Lung (tissue), 11 donors: ENCODE measurements at regions not wholly inside any gene's neighbourhood (a gene's known extent, or its start where the extent isn't known, plus 50 kb on each side); places are given as distances from the start of the nearest gene placed in this dataset.

Source experiments
- ATAC-seq: fragments of 200-7000 bp; cut with Tn5 transposase; one replicate; pipeline ENCODE4 v1.9.1; 2020; ENCODE audit warnings: moderate number of reproducible peaks; ENCODE audit not compliant: insufficient read depth, low FRiP score
- DNase-seq, 3 donors: peaks; one replicate each; pipeline ENCODE4 v3.0.0-alpha.2; 2013 to 2017
- H3K27ac ChIP-seq, 2 donors: one replicate each; pipeline ENCODE4 v1.5.1; 2013; ENCODE audit warnings: mild to moderate bottlenecking in 2 of 2, moderate library complexity in 2 of 2, control low read depth in 1 of 2, inconsistent platforms in 1 of 2, low read depth in 1 of 2, low read length in 1 of 2
- H3K27me3 ChIP-seq, 3 donors: one replicate each; pipeline ENCODE4 v1.5.1; 2013; ENCODE audit warnings: low read length in 2 of 3; ENCODE audit not compliant: control insufficient read depth in 3 of 3, insufficient read depth in 3 of 3
- H3K36me3 ChIP-seq, 4 donors: one replicate each; pipeline ENCODE4 v1.5.1; 2013; ENCODE audit warnings: low read length in 4 of 4, mild to moderate bottlenecking in 1 of 4, moderate library complexity in 1 of 4; ENCODE audit not compliant: control insufficient read depth in 4 of 4, insufficient read depth in 4 of 4
- H3K4me1 ChIP-seq, 5 donors: one replicate each; pipeline ENCODE4 v1.5.1; 2013; ENCODE audit warnings: low read length in 5 of 5, mild to moderate bottlenecking in 2 of 5, moderate library complexity in 1 of 5; ENCODE audit not compliant: control insufficient read depth in 5 of 5, insufficient read depth in 5 of 5
- H3K4me3 ChIP-seq: one replicate; pipeline ENCODE4 v1.5.1; 2013; ENCODE audit warnings: mild to moderate bottlenecking, control low read depth, moderate library complexity
- H3K9ac ChIP-seq, 2 donors: one replicate each; pipeline ENCODE4 v1.5.1; 2013; ENCODE audit warnings: low read length in 2 of 2, control low read depth in 1 of 2; ENCODE audit not compliant: insufficient read depth in 1 of 2
- H3K9me3 ChIP-seq, 4 donors: one replicate each; pipeline ENCODE4 v1.5.1; 2013; ENCODE audit warnings: low read length in 3 of 4, mild to moderate bottlenecking in 1 of 4, moderate library complexity in 1 of 4; ENCODE audit not compliant: control insufficient read depth in 4 of 4, insufficient read depth in 3 of 4
- CTCF ChIP-seq: IDR thresholded peaks from 2 replicates; pipeline ENCODE4 v1.5.1; 2012; ENCODE audit warnings: mild to moderate bottlenecking; ENCODE audit errors: control extremely low read depth, extremely low read depth
- WGBS, 2 donors: extraction: QIAGEN DNeasy Blood & Tissue Kit; methylation state at CpG; one replicate each; pipeline ENCODE4 v1.1.7; 2013; 5-methylcytosine and 5-hydroxymethylcytosine counted together
- donor health status: control.
- donor health status: control.
- donor health status: Bipolar disorder and iron deficiency.
- donor health status: healthy.
- donor health status: DM: yes; HTN: yes; CAD: no.

- Histone ChIP-seq H3K9me3 (no peaks in the 10 kb centered on the region), H3K36me3 (no peaks in the 10 kb centered on the region), H3K27me3 (no peaks in the 10 kb centered on the region), H3K27ac (no peak overlapping the region), H3K9ac (no peak overlapping the region), H3K4me1 (peaks cover 0 to 2% (median 0%) of the 10 kb centered on the region in 5 donors), H3K4me3 (no peak overlapping the region)
- TF ChIP-seq CTCF: no peak
- no peak for DNase-seq
- ATAC-seq: no peak
- WGBS, 2 donors: 84 to 92% methylated on average over 7 of the region's 7 CpGs
These were observed 292.1 kb upstream of the HDAC4 start for GRCh38 chr2:239692919-239693318.

DNA sequence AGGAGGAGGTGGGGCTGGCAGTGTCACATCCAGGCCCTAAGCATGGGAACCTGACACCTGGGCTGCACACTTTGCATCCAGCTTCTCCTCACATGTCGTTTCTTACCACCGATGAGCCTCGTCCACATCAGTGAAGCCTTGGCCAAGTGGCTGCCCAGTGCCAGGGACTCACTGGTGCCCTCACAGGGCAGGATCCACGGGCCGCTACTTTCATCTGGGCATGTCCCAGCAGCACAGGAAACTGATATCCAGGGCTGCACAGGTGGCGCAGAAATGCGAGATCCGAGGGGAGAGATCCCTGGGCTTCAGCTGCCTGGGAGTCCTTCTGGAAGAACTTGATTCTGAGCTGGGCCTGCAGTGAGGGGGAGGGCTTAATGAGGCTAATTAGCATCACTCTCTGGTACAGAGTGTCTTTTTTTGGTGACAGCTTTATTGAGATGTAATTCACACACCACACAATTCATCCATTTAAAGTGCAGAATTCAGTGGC, 291.6 kb upstream of the HDAC4 start:
- WGBS, 2 donors: 80 to 88% methylated on average over 8 of the region's 8 CpGs
- Histone ChIP-seq H3K36me3 (no peaks in the 10 kb centered on the region), H3K27me3 (no peaks in the 10 kb centered on the region), H3K9ac (no peak overlapping the region), H3K9me3 (no peaks in the 10 kb centered on the region), H3K27ac (no peak overlapping the region), H3K4me3 (no peak overlapping the region), H3K4me1 (peaks cover 0 to 2% (median 0%) of the 10 kb centered on the region in 5 donors)
- DNase-seq: no peak
- TF ChIP-seq CTCF: no peak
- ATAC-seq: no peak

DNA sequence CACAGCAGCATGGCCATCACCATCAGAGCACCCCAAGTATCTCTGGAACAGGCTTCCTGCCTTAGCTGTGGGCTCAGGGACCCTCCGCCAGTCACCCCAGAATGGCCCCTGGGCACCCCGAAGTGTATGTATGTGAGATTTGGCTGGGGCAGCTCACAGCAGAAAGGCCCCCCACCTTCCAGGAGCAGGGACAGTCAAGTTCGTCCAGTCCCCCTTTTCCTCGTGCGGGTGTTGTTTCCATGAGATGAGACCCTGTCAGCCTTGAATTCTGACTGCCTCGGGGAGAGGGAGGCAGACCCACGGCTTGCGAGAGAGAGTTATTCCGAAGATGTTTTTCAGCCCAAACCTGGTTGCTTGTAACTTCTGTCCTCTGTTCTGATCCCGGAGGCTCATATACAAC, 290.9 kb upstream of the HDAC4 start:
- Histone ChIP-seq H3K4me1 (peaks cover 0 to 2% (median 0%) of the 10 kb centered on the region in 5 donors), H3K27me3 (no peaks in the 10 kb centered on the region), H3K36me3 (no peaks in the 10 kb centered on the region), H3K27ac (no peak overlapping the region), H3K9me3 (no peaks in the 10 kb centered on the region), H3K4me3 (no peak overlapping the region), H3K9ac (no peak overlapping the region)
- ATAC-seq (no peak), DNase-seq (no peak)
- 94 to 97% methylated on average over 10 of the region's 10 CpGs for WGBS, 2 donors
- no peak for TF ChIP-seq CTCF
